Osteocyte (in vitro differentiated cells): ENCODE measurements at regions not wholly inside any gene's neighbourhood (a gene's known extent, or its start where the extent isn't known, plus 50 kb on each side); places are given as distances from the start of the nearest gene placed in this dataset.
A peak's percentile ranks its signal among the peaks of the same experiment; 100 is the strongest.
"Not testable (repeated sequence)": the region's sequence is repeated elsewhere in the genome, so short reads cannot be mapped to it uniquely, and the experiment has no call there.

Source experiments
- DNase-seq: peaks from one replicate; pipeline ENCODE4 v3.0.0; 2021; ENCODE audit warnings: mixed read lengths; ENCODE audit not compliant: unreplicated experiment; ENCODE audit errors: extremely low spot score
- H3K27ac Mint-ChIP-seq: one replicate; pipeline ENCODE4 v1.8.0; 2021; ENCODE audit warnings: mild to moderate bottlenecking, mixed read lengths; ENCODE audit not compliant: unreplicated experiment
- H3K27me3 Mint-ChIP-seq: one replicate; pipeline ENCODE4 v1.8.0; 2021; ENCODE audit warnings: mixed read lengths; ENCODE audit not compliant: unreplicated experiment
- H3K36me3 Mint-ChIP-seq: one replicate; pipeline ENCODE4 v1.8.0; 2021; ENCODE audit warnings: mixed read lengths; ENCODE audit not compliant: unreplicated experiment
- H3K4me1 Mint-ChIP-seq: one replicate; pipeline ENCODE4 v1.8.0; 2021; ENCODE audit warnings: mixed read lengths; ENCODE audit not compliant: unreplicated experiment
- H3K4me3 Mint-ChIP-seq: one replicate; pipeline ENCODE4 v1.8.0; 2021; ENCODE audit warnings: mild to moderate bottlenecking, moderate library complexity, mixed read lengths; ENCODE audit not compliant: unreplicated experiment
- H3K9me3 Mint-ChIP-seq: one replicate; pipeline ENCODE4 v1.8.0; 2021; ENCODE audit warnings: mixed read lengths; ENCODE audit not compliant: unreplicated experiment
- CTCF ChIP-seq: fragments of 200-600 bp; sonication (generic); IDR thresholded peaks from 2 replicates; pipeline ENCODE4 v1.5.0; 2021; ENCODE audit warnings: antibody characterized with exemption, mild to moderate bottlenecking, moderate library complexity

GRCh38 chr22:22296047-22296446 lies 51.5 kb downstream of the VPREB1 start:
- not testable (repeated sequence) for DNase-seq, H3K36me3 Mint-ChIP-seq, H3K27me3 Mint-ChIP-seq, H3K4me3 Mint-ChIP-seq, H3K9me3 Mint-ChIP-seq, H3K27ac Mint-ChIP-seq
- H3K4me1 Mint-ChIP-seq = peaks cover 15% of the 10 kb centered on the region

- DNase-seq, H3K27me3 Mint-ChIP-seq, H3K9me3 Mint-ChIP-seq, H3K36me3 Mint-ChIP-seq: not testable (repeated sequence)
- Mint-ChIP-seq H3K4me1 (peaks cover 15% of the 10 kb centered on the region), H3K27ac (peak overlapping the region; percentile 66), H3K4me3 (peak overlapping the region; percentile 84)
These were observed 52.7 kb downstream of the VPREB1 start for GRCh38 chr22:22297159-22297793.

GRCh38 chr22:22297794-22298653 lies 53.4 kb downstream of the VPREB1 start:
- Mint-ChIP-seq H3K4me1 (peaks cover 15% of the 10 kb centered on the region), H3K27ac (peak overlapping the region; percentile 73), H3K4me3 (peak overlapping the region; percentile 84)
- H3K9me3 Mint-ChIP-seq, H3K27me3 Mint-ChIP-seq, H3K36me3 Mint-ChIP-seq: not testable (repeated sequence)
- TF ChIP-seq CTCF = peak; percentile 50
- DNase-seq = peak; percentile 97

- not testable (repeated sequence) for DNase-seq, H3K27me3 Mint-ChIP-seq, H3K9me3 Mint-ChIP-seq, H3K36me3 Mint-ChIP-seq
- peak overlapping the region; percentile 73 for H3K27ac Mint-ChIP-seq
- peak overlapping the region; percentile 84 for H3K4me3 Mint-ChIP-seq
- peaks cover 15% of the 10 kb centered on the region for H3K4me1 Mint-ChIP-seq
These were observed 54.0 kb downstream of the VPREB1 start for GRCh38 chr22:22298654-22299009.

GRCh38 chr22:22300511-22300910 lies 55.9 kb downstream of the VPREB1 start:
- H3K36me3 Mint-ChIP-seq = peaks cover 12% of the 10 kb centered on the region
- peak overlapping the region; percentile 10 for H3K4me3 Mint-ChIP-seq
- peaks cover 15% of the 10 kb centered on the region for H3K4me1 Mint-ChIP-seq
- not testable (repeated sequence) for H3K27me3 Mint-ChIP-seq, DNase-seq, H3K27ac Mint-ChIP-seq, H3K9me3 Mint-ChIP-seq

- H3K27ac Mint-ChIP-seq, H3K9me3 Mint-ChIP-seq, H3K4me3 Mint-ChIP-seq, H3K27me3 Mint-ChIP-seq, DNase-seq: not testable (repeated sequence)
- peaks cover 14% of the 10 kb centered on the region for H3K36me3 Mint-ChIP-seq
- H3K4me1 Mint-ChIP-seq = peaks cover 14% of the 10 kb centered on the region
These were observed 56.4 kb downstream of the VPREB1 start for GRCh38 chr22:22300946-22301345.

GRCh38 chr22:22316589-22316988 lies 72.0 kb downstream of the VPREB1 start:
- H3K9me3 Mint-ChIP-seq = no peaks in the 10 kb centered on the region
- no peaks in the 10 kb centered on the region for H3K4me1 Mint-ChIP-seq
- no peak for DNase-seq
- H3K27ac Mint-ChIP-seq = no peak overlapping the region
- H3K27me3 Mint-ChIP-seq = no peaks in the 10 kb centered on the region
- no peak for TF ChIP-seq CTCF
- H3K36me3 Mint-ChIP-seq = peaks cover 42% of the 10 kb centered on the region
- H3K4me3 Mint-ChIP-seq = no peak overlapping the region
